HEK293 (cell line): ENCODE measurements at regions not wholly inside any gene's neighbourhood (a gene's known extent, or its start where the extent isn't known, plus 50 kb on each side); places are given as distances from the start of the nearest gene placed in this dataset.

Source experiments
- ZNF354C ChIP-seq: fragments of 450-650 bp; formaldehyde crosslinking; IDR thresholded peaks from 2 replicates; pipeline ENCODE4 v1.5.1; 2016; ENCODE audit warnings: missing biosample characterization, missing genetic modification characterization, low read depth, borderline replicate concordance
- ZNF837 ChIP-seq: fragments of 450-650 bp; formaldehyde crosslinking; IDR thresholded peaks from 2 replicates; pipeline ENCODE4 v1.5.1; 2016; ENCODE audit warnings: missing biosample characterization, missing genetic modification characterization

- TF ChIP-seq ZNF354C (no peak), ZNF837 (tag by site-specific recombination) (no peak)
Observed at GRCh38 chr6:56349194-56349593, 101.8 kb upstream of the COL21A1 start.
